Right ventricle myocardium superior (tissue), 1 donor: ENCODE measurements at regions not wholly inside any gene's neighbourhood (a gene's known extent, or its start where the extent isn't known, plus 50 kb on each side); places are given as distances from the start of the nearest gene placed in this dataset.

Source experiments
- ATAC-seq: fragments of 200-7000 bp; cut with Tn5 transposase; one replicate; pipeline ENCODE4 v1.9.1; 2020; ENCODE audit warnings: mild to moderate bottlenecking; ENCODE audit not compliant: poor library complexity
- DNase-seq: peaks from one replicate; pipeline ENCODE4 v3.0.0-alpha.2; 2020
- intact Hi-C: fragments of 100-400 bp; cut with DNase I; formaldehyde crosslinking; loops from one replicate; pipeline ENCODE4 v1.11.2; 2022
- donor health status: DM: no; HTN: yes; CAD: no; lungs with severe emphysema.

DNA sequence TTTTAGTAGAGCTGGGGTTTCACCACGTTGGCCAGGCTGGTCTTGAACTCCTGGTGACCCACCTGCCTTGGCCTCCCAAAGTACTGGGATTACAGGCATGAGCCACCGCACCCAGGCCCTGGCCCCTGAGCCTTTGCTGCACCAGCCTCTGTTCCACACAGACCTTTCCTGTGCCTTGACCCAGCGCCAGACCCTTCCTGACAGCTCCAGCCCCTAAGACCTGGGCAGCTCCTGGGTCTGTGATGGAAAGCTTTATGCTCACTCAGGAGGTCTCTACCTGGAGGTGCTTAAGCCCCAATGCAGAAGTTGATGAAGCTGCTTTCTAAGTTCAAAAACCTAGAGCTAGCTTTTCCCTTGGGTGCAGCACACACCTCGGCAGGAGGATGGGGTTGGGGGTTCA is 58.8 kb upstream of the NEK6 start:
- no peak for DNase-seq
- intact Hi-C loops, result no loop called here
- no peak for ATAC-seq

- DNase-seq, result no peak
- ATAC-seq, result no peak
- intact Hi-C loops, result no loop called here
Observed at GRCh38 chr9:124199474-124199873, 58.3 kb upstream of the NEK6 start.

- peak; percentile 77 for ATAC-seq
- intact Hi-C loops, result no loop called here
- DNase-seq, result peak; percentile 73
Observed at GRCh38 chr9:124202447-124202971, 55.2 kb upstream of the NEK6 start.

DNA sequence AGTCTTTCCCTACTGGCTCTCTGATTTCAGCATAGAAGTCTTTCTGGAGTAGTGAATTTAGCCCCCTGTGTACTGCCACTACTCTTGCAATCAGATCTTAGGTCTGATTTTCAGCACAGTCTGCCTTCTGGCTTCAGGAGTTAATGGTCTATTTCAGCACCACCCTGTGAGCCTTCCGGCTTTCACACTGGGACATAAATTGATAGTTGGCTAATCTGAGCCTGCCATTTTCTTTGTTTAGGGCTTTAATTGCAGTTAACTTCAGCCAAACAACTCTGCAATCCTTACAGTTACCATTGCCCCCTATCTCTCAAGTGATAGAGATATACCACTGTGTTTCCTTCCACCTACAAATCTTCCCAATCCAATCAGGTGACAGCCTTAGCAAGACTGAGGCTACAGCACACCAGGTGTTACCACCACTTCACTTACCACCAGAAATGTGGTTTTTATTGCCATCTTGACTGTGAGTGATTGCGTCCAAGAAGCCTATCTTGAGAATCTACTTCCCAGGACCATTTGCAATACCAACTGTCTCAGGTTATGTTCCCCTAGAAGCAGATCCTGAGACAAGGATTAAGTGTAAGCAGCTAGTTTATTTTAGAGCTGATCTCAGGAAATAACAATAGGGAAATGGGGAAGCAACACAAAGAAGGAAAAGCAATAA is 51.9 kb upstream of the NEK6 start:
- DNase-seq, result no peak
- ATAC-seq, result no peak
- intact Hi-C loops, result no loop called here

DNA sequence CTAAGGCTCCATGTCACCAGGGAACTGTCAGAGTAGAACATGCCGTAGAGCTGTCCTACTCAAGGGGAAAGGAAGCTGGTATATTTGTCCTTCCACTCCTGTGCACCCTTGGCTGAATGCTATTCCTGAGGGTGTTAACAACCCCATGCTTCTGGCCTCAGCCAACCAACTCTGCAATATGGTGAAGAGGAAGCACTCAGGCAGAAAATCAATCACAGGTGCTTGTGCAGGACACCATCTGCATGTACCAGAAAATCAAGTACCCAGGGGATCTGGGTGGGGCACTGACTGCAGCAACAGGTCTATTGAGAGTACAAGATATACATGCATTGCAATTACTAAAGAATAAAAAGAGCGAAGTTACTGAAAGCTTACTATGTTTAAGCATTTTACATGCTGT is 51.4 kb upstream of the NEK6 start:
- DNase-seq (no peak), ATAC-seq (no peak)
- intact Hi-C loops, result no loop called here
